ENCODE measurements at regions not wholly inside any gene's neighbourhood (a gene's known extent, or its start where the extent isn't known, plus 50 kb on each side); places are given as distances from the start of the nearest gene placed in this dataset.

- TF ChIP-seq CTCF (IDR thresholded peaks at IDR 0.05; ENCODE audit: control insufficient read depth, insufficient read depth, low read depth, low read length, missing control alignments), result no peak
- H3K4me3 ChIP-seq (ENCODE audit: control insufficient read depth, low read depth, low read length), result no peak overlapping the region
- DNase-seq (ENCODE audit: low read depth), result no peak
Observed at GRCh38 chr7:36088966-36089365, 64.1 kb upstream of the EEPD1 start.

- DNase-seq (ENCODE audit: low read depth), result no peak
- no peak overlapping the region for H3K4me3 ChIP-seq (ENCODE audit: control insufficient read depth, low read depth, low read length)
- no peak for TF ChIP-seq CTCF (IDR thresholded peaks at IDR 0.05; ENCODE audit: control insufficient read depth, insufficient read depth, low read depth, low read length, missing control alignments)
Observed at GRCh38 chr7:36090976-36091873, 61.8 kb upstream of the EEPD1 start.

DNA sequence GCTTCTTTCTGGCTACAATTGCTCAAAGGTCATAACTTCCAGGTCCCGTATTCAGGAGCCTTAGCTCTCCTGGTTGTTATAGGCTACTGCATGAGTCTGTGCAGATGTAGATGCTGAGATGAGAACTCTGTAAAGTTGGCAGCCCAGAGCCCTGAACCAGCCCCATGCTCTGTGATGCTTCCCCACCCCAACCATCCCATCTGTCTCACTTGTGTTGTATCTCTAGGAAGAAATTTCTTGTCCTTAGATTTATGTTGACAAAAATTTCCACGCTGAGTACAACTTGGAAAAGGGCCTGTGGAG, 61.2 kb upstream of the EEPD1 start:
- no peak overlapping the region for H3K4me3 ChIP-seq (ENCODE audit: control insufficient read depth, low read depth, low read length)
- no peak for DNase-seq (ENCODE audit: low read depth)
- no peak for TF ChIP-seq CTCF (IDR thresholded peaks at IDR 0.05; ENCODE audit: control insufficient read depth, insufficient read depth, low read depth, low read length, missing control alignments)

DNA sequence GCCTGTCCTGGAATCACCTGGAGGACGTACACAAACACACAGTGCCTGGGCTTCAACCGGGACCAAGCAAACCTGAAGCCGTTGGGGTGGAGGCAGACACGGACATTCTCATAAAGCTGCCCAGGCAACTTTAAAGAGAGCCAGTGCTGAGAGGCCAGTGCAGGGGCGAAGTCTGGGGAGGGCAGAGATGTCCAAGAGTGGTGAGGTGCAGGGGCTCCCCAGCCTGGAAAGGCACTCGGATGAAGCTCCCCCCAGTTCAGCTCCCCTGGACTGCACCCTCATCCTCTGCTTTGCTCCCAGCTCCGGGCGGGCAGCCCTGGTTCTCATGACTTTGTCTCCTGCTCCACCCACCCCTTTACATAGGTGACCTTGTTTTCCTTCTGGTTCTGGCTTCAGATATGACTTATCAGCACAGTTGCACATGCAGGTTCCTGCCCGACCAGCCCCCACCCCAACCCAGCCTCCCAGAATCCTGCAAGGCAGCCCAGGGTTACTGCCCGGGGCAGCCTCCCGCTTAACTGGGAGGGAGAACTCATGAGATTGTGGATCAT, 60.8 kb upstream of the EEPD1 start:
- TF ChIP-seq CTCF (IDR thresholded peaks at IDR 0.05; ENCODE audit: control insufficient read depth, insufficient read depth, low read depth, low read length, missing control alignments), result no peak

GRCh38 chr7:36096460-36097095, 56.5 kb upstream of the EEPD1 start:
- DNase-seq (ENCODE audit: low read depth), result no peak
- no peak for TF ChIP-seq CTCF (IDR thresholded peaks at IDR 0.05; ENCODE audit: control insufficient read depth, insufficient read depth, low read depth, low read length, missing control alignments)
- no peak overlapping the region for H3K4me3 ChIP-seq (ENCODE audit: control insufficient read depth, low read depth, low read length)

More for the DNA sequence above, 60.8 kb upstream of the EEPD1 start:
- no peak overlapping the region for H3K4me3 ChIP-seq (ENCODE audit: control insufficient read depth, low read depth, low read length)
- DNase-seq (ENCODE audit: low read depth), result no peak

- H3K4me3 ChIP-seq (ENCODE audit: control insufficient read depth, low read depth, low read length), result no peak overlapping the region
- TF ChIP-seq CTCF (IDR thresholded peaks at IDR 0.05; ENCODE audit: control insufficient read depth, insufficient read depth, low read depth, low read length, missing control alignments), result no peak
- DNase-seq (ENCODE audit: low read depth), result no peak
Observed at GRCh38 chr7:36098096-36098495, 55.0 kb upstream of the EEPD1 start.
